MCF 10A (cell line): ENCODE measurements at regions not wholly inside any gene's neighbourhood (a gene's known extent, or its start where the extent isn't known, plus 50 kb on each side); places are given as distances from the start of the nearest gene placed in this dataset.

Experiments used
- BruUV-seq: library from RNA; stranded (reverse); fragments of 400-500 nt; replicated peaks from 2 replicates; lab custom pipeline; 2021; lab: Mats Ljungman, UMichigan
- CTCF ChIA-PET: fragments of 300-600 bp; sonication (Branson Sonifier 250); formaldehyde crosslinking; extraction: SDS; loops from one replicate; lab custom pipeline; 2021; ENCODE audit warnings: antibody characterized with exemption, inconsistent platforms; lab: Yijun Ruan, JAX
- POLR2A ChIA-PET: fragments of 300-600, 350-650 bp; sonication (Branson Sonifier 250); formaldehyde crosslinking; extraction: SDS; loops from one replicate; lab custom pipeline; 2020; ENCODE audit warnings: antibody characterized with exemption, inconsistent platforms; lab: Yijun Ruan, JAX
- DNase-seq: peaks from one replicate; pipeline ENCODE4 v3.0.0-alpha.2; 2018; ENCODE audit not compliant: unreplicated experiment
- H3K27ac Mint-ChIP-seq: one replicate; pipeline ENCODE4 v1.8.0; 2022; ENCODE audit warnings: mild to moderate bottlenecking, low read depth, mixed read lengths; ENCODE audit not compliant: unreplicated experiment
- H3K27me3 Mint-ChIP-seq: one replicate; pipeline ENCODE4 v1.8.0; 2022; ENCODE audit warnings: mixed read lengths; ENCODE audit not compliant: insufficient read depth, unreplicated experiment
- H3K36me3 Mint-ChIP-seq: one replicate; pipeline ENCODE4 v1.8.0; 2022; ENCODE audit warnings: mild to moderate bottlenecking, moderate library complexity, mixed read lengths; ENCODE audit not compliant: insufficient read depth, unreplicated experiment
- H3K4me1 Mint-ChIP-seq: one replicate; pipeline ENCODE4 v1.8.0; 2022; ENCODE audit warnings: mixed read lengths; ENCODE audit not compliant: insufficient read depth, unreplicated experiment
- H3K4me3 Mint-ChIP-seq: one replicate; pipeline ENCODE4 v1.8.0; 2022; ENCODE audit warnings: mild to moderate bottlenecking, moderate library complexity, mixed read lengths; ENCODE audit not compliant: unreplicated experiment
- H3K9me3 Mint-ChIP-seq: one replicate; pipeline ENCODE4 v1.8.0; 2022; ENCODE audit warnings: mixed read lengths; ENCODE audit not compliant: unreplicated experiment
- CTCF ChIP-seq: fragments of 200-600 bp; IDR thresholded peaks from one replicate; pipeline ENCODE4 v1.8.0; 2022; ENCODE audit warnings: antibody characterized with exemption, mild to moderate bottlenecking; ENCODE audit not compliant: unreplicated experiment
- intact Hi-C: fragments of 100-400 bp; cut with micrococcal nuclease; formaldehyde crosslinking; loops from 2 replicates; pipeline ENCODE4 v1.14.1; 2022

- ChIA-PET POLR2A (interaction anchor here (1.5 kb wide), 1 partner anchor 10 kb away, joined by 3 read pairs; no protein-coding TSS in a partner anchor), CTCF (interaction anchor here (0.5 kb wide), 1 partner anchor 678 kb away, joined by 4 read pairs; no protein-coding TSS in a partner anchor)
- H3K9me3 Mint-ChIP-seq, result peaks cover 11% of the 10 kb centered on the region
- H3K27me3 Mint-ChIP-seq, result no peaks in the 10 kb centered on the region
- no peaks in the 10 kb centered on the region for H3K36me3 Mint-ChIP-seq
- no peak overlapping the region for H3K27ac Mint-ChIP-seq
- DNase-seq, result no peak
- no peaks in the 10 kb centered on the region for H3K4me1 Mint-ChIP-seq
- no TSS peak for BruUV-seq
- H3K4me3 Mint-ChIP-seq, result no peak overlapping the region
- intact Hi-C loops, result no loop called here
- no peak for TF ChIP-seq CTCF
These were observed 267.9 kb upstream of the SASH1 start for GRCh38 chr6:148074738-148075137.

- Mint-ChIP-seq H3K36me3 (no peaks in the 10 kb centered on the region), H3K4me1 (no peaks in the 10 kb centered on the region), H3K4me3 (no peak overlapping the region), H3K27me3 (no peaks in the 10 kb centered on the region), H3K27ac (no peak overlapping the region), H3K9me3 (peaks cover 11% of the 10 kb centered on the region)
- POLR2A ChIA-PET, result interaction anchor here (1.5 kb wide), 1 partner anchor 11 kb away, joined by 3 read pairs; no protein-coding TSS in a partner anchor
- intact Hi-C loops, result no loop called here
- CTCF ChIA-PET, result interaction anchor here (0.7 kb wide), 1 partner anchor 101 kb away, joined by 4 read pairs; no protein-coding TSS in a partner anchor
- no peak for TF ChIP-seq CTCF
- BruUV-seq, result no TSS peak
- no peak for DNase-seq
These were observed 267.3 kb upstream of the SASH1 start for GRCh38 chr6:148075352-148075751.

- intact Hi-C loops, result no loop called here
- CTCF ChIA-PET, result interaction anchor here (0.5 to 0.7 kb wide), 2 partner anchors 102 to 130 kb away, joined by 4 read pairs; no protein-coding TSS in a partner anchor
These were observed 266.6 kb upstream of the SASH1 start for GRCh38 chr6:148076051-148076450.

GRCh38 chr6:148080315-148080714, 262.3 kb upstream of the SASH1 start:
- Mint-ChIP-seq H3K9me3 (no peaks in the 10 kb centered on the region), H3K4me3 (no peak overlapping the region), H3K27ac (no peak overlapping the region), H3K4me1 (no peaks in the 10 kb centered on the region), H3K27me3 (no peaks in the 10 kb centered on the region), H3K36me3 (no peaks in the 10 kb centered on the region)
- CTCF ChIA-PET, result no interaction called here
- BruUV-seq, result no TSS peak
- DNase-seq, result no peak
- intact Hi-C loops, result no loop called here
- POLR2A ChIA-PET, result interaction anchor here (0.6 kb wide), 1 partner anchor 50 kb away, joined by 4 read pairs; no protein-coding TSS in a partner anchor
- no peak for TF ChIP-seq CTCF

More at GRCh38 chr6:148076051-148076450, 266.6 kb upstream of the SASH1 start:
- Mint-ChIP-seq H3K27me3 (no peaks in the 10 kb centered on the region), H3K36me3 (no peaks in the 10 kb centered on the region), H3K4me1 (no peaks in the 10 kb centered on the region), H3K4me3 (no peak overlapping the region), H3K9me3 (peaks cover 11% of the 10 kb centered on the region), H3K27ac (no peak overlapping the region)
- POLR2A ChIA-PET, result no interaction called here
- no TSS peak for BruUV-seq
- TF ChIP-seq CTCF, result no peak
- DNase-seq, result no peak
